Ishikawa (cell line): ENCODE measurements at regions not wholly inside any gene's neighbourhood (a gene's known extent, or its start where the extent isn't known, plus 50 kb on each side); places are given as distances from the start of the nearest gene placed in this dataset.

Experiments
- CEBPB ChIP-seq: IDR thresholded peaks from 2 replicates; pipeline ENCODE4 v1.6.1; 2012
- CREB1 ChIP-seq: IDR thresholded peaks from 2 replicates; pipeline ENCODE4 v1.6.1; 2012; ENCODE audit warnings: low read depth
- EGR1 ChIP-seq: IDR thresholded peaks from 2 replicates; pipeline ENCODE4 v1.6.1; 2012
- EP300 ChIP-seq: IDR thresholded peaks from 2 replicates; pipeline ENCODE4 v1.6.1; 2012; ENCODE audit warnings: borderline replicate concordance
- FOXM1 ChIP-seq: IDR thresholded peaks from 2 replicates; pipeline ENCODE4 v1.6.1; 2012; ENCODE audit warnings: low read depth, borderline replicate concordance
- NFIC ChIP-seq: IDR thresholded peaks from 2 replicates; pipeline ENCODE4 v1.6.1; 2012
- RAD21 ChIP-seq: IDR thresholded peaks from 2 replicates; pipeline ENCODE4 v1.6.1; 2012; ENCODE audit warnings: low read depth
- TAF1 ChIP-seq: IDR thresholded peaks from 2 replicates; pipeline ENCODE4 v1.6.1; 2012; ENCODE audit warnings: low read depth, mild to moderate bottlenecking
- TCF12 ChIP-seq: IDR thresholded peaks from 2 replicates; pipeline ENCODE4 v1.6.1; 2012; ENCODE audit warnings: low read depth
- TEAD4 ChIP-seq: IDR thresholded peaks from 2 replicates; pipeline ENCODE4 v1.6.1; 2012
- YY1 ChIP-seq: IDR thresholded peaks from 2 replicates; pipeline ENCODE4 v1.6.1; 2012; ENCODE audit warnings: low read depth
- ZBTB7A ChIP-seq: IDR thresholded peaks from 2 replicates; pipeline ENCODE4 v1.6.1; 2012; ENCODE audit warnings: low read depth
- TF ChIP-seq, protein P1 (sequence below): IDR thresholded peaks from 2 replicates; pipeline ENCODE4 v1.6.1; 2012
- TF ChIP-seq, protein P2 (sequence below): IDR thresholded peaks from 2 replicates; pipeline ENCODE4 v1.6.1; 2012
- TF ChIP-seq, protein P3 (sequence below): IDR thresholded peaks from 2 replicates; pipeline ENCODE4 v1.6.1; 2012; ENCODE audit warnings: low read depth, mild to moderate bottlenecking

DNA sequence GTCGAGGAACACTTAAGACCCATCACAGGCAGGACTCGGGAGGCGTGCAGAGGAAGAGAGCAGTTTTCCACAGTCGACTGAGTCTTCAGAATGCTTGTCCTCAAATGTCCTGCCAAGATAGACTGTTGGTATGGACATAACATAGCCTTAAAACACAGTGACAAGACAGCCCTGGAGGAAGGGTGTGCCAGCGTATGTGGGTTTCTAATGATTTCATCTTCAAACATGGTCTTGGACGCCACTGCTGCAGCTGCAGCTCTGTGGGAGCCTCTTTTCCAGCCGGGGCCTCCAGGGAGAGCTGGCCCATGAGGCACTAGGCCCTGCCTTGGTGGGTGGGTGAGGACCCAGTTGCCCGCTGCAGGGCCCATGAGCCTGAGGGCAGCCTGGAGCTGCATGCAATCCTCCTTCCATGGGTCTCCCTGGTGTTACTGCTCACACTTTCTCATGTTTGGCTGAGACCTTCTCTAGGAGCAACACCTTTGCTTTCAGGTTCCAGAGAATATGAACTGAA is 198.6 kb downstream of the KLF13 start:
- TF ChIP-seq, protein P1, sequence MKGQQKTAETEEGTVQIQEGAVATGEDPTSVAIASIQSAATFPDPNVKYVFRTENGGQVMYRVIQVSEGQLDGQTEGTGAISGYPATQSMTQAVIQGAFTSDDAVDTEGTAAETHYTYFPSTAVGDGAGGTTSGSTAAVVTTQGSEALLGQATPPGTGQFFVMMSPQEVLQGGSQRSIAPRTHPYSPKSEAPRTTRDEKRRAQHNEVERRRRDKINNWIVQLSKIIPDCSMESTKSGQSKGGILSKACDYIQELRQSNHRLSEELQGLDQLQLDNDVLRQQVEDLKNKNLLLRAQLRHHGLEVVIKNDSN: no peak
- TF ChIP-seq CEBPB (no peak), YY1 (no peak), RAD21 (no peak), EP300 (no peak), EGR1 (no peak), TCF12 (no peak)
- TF ChIP-seq, protein P2, sequence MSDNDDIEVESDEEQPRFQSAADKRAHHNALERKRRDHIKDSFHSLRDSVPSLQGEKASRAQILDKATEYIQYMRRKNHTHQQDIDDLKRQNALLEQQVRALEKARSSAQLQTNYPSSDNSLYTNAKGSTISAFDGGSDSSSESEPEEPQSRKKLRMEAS: no peak
- TF ChIP-seq, protein P3, sequence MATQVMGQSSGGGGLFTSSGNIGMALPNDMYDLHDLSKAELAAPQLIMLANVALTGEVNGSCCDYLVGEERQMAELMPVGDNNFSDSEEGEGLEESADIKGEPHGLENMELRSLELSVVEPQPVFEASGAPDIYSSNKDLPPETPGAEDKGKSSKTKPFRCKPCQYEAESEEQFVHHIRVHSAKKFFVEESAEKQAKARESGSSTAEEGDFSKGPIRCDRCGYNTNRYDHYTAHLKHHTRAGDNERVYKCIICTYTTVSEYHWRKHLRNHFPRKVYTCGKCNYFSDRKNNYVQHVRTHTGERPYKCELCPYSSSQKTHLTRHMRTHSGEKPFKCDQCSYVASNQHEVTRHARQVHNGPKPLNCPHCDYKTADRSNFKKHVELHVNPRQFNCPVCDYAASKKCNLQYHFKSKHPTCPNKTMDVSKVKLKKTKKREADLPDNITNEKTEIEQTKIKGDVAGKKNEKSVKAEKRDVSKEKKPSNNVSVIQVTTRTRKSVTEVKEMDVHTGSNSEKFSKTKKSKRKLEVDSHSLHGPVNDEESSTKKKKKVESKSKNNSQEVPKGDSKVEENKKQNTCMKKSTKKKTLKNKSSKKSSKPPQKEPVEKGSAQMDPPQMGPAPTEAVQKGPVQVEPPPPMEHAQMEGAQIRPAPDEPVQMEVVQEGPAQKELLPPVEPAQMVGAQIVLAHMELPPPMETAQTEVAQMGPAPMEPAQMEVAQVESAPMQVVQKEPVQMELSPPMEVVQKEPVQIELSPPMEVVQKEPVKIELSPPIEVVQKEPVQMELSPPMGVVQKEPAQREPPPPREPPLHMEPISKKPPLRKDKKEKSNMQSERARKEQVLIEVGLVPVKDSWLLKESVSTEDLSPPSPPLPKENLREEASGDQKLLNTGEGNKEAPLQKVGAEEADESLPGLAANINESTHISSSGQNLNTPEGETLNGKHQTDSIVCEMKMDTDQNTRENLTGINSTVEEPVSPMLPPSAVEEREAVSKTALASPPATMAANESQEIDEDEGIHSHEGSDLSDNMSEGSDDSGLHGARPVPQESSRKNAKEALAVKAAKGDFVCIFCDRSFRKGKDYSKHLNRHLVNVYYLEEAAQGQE: no peak

DNA sequence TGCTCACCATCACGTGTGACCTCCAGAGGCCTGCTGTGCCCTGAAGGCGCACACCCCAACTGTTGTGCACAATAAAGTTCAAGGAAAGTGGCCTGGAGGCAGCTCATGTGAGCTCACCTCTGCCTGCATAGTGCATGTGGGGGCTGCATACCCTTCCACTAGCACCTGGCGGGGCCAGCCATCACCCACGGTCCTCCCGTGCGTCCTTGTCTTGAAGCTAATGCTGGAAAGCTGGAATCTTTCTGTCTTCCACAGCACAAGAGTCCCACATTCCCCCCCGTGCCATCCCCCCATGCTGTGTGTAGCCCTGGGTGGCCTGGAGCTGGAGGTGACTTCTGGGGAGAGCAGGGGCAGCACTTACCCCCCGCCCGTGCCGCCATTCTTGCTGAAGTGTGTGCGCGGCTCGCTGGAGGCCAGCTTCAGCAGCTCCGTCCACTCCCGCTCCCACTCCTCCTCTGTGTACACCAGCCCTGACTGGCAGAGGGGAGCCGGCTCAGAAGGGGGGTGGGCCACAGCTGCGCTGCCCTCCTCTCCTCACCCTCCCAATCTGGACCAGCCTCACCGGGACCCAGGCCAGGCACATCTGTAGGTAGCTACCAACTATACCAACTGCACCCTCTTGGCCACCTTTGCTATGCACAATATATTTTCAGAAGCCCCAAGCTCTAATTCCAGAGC is 199.5 kb downstream of the KLF13 start:
- TF ChIP-seq RAD21 (no peak), YY1 (no peak), ZBTB7A (no peak), TEAD4 (no peak), TAF1 (no peak), TCF12 (no peak), CEBPB (no peak), EP300 (no peak), NFIC (no peak), EGR1 (no peak), FOXM1 (no peak), CREB1 (no peak)
- TF ChIP-seq, protein P1: no peak
- TF ChIP-seq, protein P2: no peak
- TF ChIP-seq, protein P3: no peak

DNA sequence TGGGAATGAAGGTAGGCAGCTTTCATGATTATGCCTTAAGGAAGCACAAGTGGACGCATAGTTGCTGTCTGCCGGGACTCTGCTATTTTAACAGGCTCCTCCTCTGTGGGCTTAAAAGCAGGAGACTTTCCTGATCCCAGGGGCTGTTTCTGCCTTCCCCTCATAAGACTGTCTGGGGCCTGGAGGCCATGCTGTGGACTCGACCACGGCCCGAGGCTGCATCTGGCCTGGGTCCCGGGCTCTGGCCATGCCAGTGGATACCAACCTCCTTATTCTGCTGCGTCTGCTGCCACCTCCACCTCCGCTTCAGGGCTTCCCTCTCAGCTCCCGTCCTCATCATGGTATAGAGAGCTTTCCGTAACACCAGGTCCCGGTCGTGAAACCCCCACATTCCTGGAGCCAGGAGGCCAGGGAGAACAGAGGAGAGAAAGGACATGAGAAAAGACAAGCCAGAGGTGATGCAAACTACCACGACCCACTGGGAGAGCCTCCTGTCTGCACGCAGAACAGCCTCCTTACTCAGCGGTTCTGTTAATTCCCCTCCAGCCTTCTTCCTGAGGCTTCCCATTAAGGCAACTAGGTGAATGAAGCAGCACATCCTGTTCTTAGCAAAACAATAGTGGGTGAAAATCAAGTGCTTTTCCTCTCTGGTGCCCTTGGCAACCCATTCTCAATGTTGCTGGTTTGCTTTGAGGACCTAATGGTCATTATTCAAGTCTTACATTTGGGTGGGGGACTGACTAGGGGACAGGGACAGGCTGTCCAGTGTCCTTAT is 200.5 kb downstream of the KLF13 start:
- no peak for TF ChIP-seq RAD21
- no peak for TF ChIP-seq CEBPB
- TF ChIP-seq YY1: no peak
- no peak for TF ChIP-seq EP300
- no peak for TF ChIP-seq ZBTB7A
- TF ChIP-seq EGR1: no peak
- TF ChIP-seq, protein P1: no peak
- no peak for TF ChIP-seq CREB1
- no peak for TF ChIP-seq TCF12
- TF ChIP-seq NFIC: no peak
- no peak for TF ChIP-seq TAF1
- no peak for TF ChIP-seq FOXM1
- TF ChIP-seq TEAD4: no peak
- TF ChIP-seq, protein P3: no peak
- TF ChIP-seq, protein P2: no peak
